Activated naive CD4-positive, alpha-beta T cell treated with anti-CD3 and anti-CD28 coated beads, Interleukin-2, amount 50 U/mL, for 72 hours (primary cell): ENCODE measurements at regions not wholly inside any gene's neighbourhood (a gene's known extent, or its start where the extent isn't known, plus 50 kb on each side); places are given as distances from the start of the nearest gene placed in this dataset.

Source experiments
- ATAC-seq, 2 donors: fragments of 150-1000 bp; cut with Tn5 transposase; 2 replicates each; pipeline ENCODE4 v1.10.0; 2021; ENCODE audit warnings: mild to moderate bottlenecking in 2 of 2, moderate library complexity in 2 of 2
- DNase-seq, 2 donors: peaks; one replicate each; pipeline ENCODE4 v3.0.0; 2021 to 2022; ENCODE audit warnings: low spot score in 2 of 2
- H3K27ac Mint-ChIP-seq, 2 donors: one replicate each; pipeline ENCODE4 v1.8.0; 2022; ENCODE audit warnings: mild to moderate bottlenecking in 2 of 2, mixed read lengths in 2 of 2
- H3K36me3 Mint-ChIP-seq, 2 donors: one replicate each; pipeline ENCODE4 v1.8.0; 2022; ENCODE audit warnings: mixed read lengths in 2 of 2
- H3K9me3 Mint-ChIP-seq, 2 donors: one replicate each; pipeline ENCODE4 v1.8.0; 2022; ENCODE audit warnings: mixed read lengths in 2 of 2

DNA sequence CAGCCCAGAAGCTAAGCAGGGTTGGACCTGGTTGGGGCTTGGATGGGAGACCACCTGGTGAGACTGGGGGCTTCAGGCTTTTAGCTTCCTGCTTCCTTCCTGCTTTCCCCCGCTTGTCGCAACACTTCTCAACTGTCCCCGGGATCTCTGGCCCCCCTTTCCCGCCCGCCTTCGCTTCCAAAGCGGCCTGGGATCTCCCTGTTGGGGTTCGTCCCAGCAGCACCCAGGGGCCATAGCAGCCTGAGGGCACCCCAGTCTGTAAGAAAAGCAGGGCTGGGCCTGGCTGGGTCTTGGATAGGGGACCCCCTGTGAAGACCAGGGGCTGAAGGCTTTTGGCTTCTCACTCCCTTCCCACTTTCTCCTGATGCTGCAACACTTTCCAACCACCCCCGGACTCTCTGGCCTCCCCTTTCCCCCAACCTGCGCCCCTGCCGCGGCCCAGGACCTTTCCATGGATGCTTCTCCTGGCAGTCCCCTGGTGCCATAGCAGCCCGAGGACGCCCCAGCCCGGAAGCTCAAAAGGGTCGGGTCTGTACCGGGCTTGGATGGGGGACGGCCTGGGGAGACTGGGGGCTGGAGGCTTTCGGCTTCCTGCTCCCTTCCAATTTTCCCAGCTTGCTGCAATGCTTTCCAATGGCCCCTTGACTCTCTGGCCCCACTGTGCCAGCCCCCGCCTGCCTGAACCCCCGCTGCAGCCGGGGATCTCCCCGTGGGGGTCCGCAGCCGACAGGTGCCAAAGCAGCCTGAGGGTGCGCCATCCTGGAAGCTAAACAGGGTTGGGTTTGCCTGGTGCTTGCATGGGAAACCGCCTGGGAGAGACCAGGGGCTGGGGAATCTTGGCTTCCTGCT lies 2276.2 kb downstream of the TP53TG3F start:
- no peak overlapping the region for H3K27ac Mint-ChIP-seq
- no peak for DNase-seq
- no peak for ATAC-seq
- H3K9me3 Mint-ChIP-seq = peaks cover 62 to 65% of the 10 kb centered on the region in 2 donors
- peaks cover 32 to 65% of the 10 kb centered on the region in 2 donors for H3K36me3 Mint-ChIP-seq

DNA sequence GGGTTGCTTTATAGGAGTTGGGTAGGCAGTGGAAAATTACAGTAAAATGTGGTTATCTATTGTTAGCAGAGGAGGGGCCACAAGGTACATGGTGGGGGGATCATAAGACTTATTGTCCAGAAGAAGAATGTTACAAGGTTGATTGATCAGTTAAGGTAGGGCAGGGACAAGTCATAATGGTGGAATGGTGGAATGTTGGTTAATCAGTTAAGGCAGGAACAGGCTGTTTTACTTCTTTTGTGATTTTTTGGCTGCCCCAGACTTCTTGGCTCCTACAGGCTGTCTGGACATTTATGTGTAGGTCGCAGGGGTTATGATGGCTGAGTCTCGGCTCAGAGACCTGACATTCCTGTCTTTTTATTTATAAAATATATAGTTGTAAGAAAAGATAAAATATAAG lies 2277.1 kb downstream of the TP53TG3F start:
- peaks cover 62 to 66% of the 10 kb centered on the region in 2 donors for H3K9me3 Mint-ChIP-seq
- DNase-seq (no peak), ATAC-seq (no peak)
- H3K27ac Mint-ChIP-seq = no peak overlapping the region
- H3K36me3 Mint-ChIP-seq = peaks cover 34 to 65% of the 10 kb centered on the region in 2 donors

DNA sequence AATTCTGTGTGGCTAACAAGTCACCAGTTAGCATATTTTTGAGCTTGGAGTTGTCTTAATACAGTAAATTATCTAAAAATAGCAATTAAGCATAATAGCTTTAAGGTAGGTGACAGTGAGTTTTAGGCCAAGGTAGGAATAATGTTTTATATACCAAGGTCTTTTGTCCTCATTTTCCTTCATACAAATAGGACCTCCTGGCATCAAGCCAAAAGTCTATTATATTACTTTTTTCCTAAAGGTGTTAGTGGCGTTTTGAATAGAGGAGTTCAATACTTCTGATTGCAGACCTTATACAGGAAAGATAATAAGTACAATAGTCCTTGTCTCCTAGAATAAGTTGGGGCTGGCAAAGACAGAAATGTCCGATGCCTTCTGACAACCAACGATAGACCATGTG lies 2277.7 kb downstream of the TP53TG3F start:
- Mint-ChIP-seq H3K9me3 (peaks cover 65 to 69% of the 10 kb centered on the region in 2 donors), H3K27ac (no peak overlapping the region), H3K36me3 (peaks cover 36 to 65% of the 10 kb centered on the region in 2 donors)
- DNase-seq (no peak), ATAC-seq (no peak)

DNA sequence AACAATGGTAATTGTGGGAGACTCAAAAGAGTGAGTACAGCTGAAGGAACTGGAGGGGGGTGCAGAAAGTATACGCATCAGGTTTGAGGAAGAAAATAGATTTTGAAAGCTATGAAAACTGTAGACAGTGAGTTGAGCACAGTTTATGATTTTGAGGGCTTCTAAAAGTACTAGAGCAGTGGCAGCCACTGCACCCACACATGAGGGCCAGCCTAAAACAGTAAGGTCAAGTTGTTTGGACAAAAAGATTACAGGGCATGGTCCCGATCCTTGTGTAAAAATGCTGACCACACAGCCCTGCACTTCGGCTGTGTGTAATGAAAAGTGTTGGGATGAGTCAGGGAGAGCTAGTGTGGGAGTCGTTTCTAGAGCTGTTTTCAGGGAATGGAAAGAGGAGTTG lies 2282.1 kb downstream of the TP53TG3F start:
- Mint-ChIP-seq H3K9me3 (peaks cover 76 to 80% of the 10 kb centered on the region in 2 donors), H3K36me3 (peaks cover 52 to 72% of the 10 kb centered on the region in 2 donors), H3K27ac (no peak overlapping the region)
- no peak for ATAC-seq
- no peak for DNase-seq

DNA sequence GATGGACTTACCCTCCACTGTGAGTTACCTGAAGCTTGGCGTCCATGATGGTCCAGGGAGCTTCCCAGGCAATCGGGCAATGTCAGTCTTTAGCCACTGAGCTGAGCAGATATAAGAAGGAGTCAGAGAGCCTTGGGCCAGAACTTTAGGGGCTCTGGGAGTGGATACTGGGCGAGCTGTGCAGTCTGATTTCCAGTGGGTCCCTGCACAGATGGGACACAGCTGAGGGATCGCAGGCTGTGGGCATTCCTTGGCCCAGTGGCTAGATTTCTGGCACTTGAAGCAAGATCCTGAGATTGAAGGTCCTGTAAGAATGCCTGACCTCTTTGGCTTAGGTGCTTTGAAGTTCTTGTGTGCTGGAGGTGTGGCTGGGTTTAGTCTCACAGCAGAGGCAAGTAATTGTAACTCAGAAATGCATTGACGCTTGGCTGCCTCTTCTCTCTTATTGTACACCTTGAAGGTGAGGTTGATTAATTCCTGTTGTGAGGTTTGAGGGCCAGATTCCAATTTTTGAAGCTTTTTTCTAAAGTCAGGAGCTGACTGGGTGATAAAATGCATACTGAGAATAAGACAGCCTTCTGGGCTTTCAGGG lies 2283.8 kb downstream of the TP53TG3F start:
- H3K27ac Mint-ChIP-seq = no peak overlapping the region
- DNase-seq = no peak
- H3K9me3 Mint-ChIP-seq = peaks cover 75% of the 10 kb centered on the region in 2 donors
- no peak for ATAC-seq
- peaks cover 45 to 72% of the 10 kb centered on the region in 2 donors for H3K36me3 Mint-ChIP-seq

DNA sequence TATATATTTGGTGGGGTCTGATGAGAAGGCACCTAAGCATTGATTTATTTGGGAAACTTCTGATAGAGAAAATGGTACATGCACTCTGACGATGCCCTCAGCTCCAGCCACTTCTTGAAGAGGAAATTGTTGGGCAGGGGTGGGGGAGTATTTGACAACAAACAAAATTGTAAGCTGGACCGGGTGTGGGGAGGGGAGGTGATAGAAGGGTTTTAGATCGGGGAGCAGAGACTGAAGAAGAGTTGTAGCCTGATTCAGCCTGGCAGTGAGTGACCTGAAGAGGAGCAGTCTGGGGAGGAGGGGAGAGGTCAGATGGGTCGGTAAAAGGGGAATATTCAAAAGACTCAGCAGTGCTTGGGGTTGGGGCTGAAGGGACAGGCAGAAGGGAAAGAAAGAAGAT lies 2284.7 kb downstream of the TP53TG3F start:
- peaks cover 41 to 63% of the 10 kb centered on the region in 2 donors for H3K36me3 Mint-ChIP-seq
- DNase-seq = no peak
- H3K27ac Mint-ChIP-seq = no peak overlapping the region
- H3K9me3 Mint-ChIP-seq = peaks cover 66% of the 10 kb centered on the region in 2 donors
- no peak for ATAC-seq

DNA sequence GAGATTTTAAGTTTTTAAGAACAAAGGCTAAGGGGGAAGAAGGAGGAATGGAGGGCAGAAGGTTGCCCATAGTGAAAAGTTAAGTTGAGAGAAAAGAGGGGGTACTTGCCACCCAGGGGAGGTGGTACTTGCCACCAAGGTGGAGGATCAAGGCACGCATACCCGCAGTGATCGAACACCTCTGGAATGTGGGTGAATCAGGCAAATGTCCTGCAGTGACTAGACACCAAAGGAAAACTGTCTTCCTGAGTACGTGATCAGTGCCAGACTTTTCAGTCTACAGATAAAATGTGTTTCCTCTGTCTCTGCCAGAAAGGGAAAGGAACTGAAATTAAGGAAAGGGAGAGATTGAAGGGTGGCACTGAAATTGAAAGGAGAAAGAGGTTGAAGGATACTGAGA lies 2285.3 kb downstream of the TP53TG3F start:
- ATAC-seq (no peak), DNase-seq (no peak)
- Mint-ChIP-seq H3K27ac (no peak overlapping the region), H3K36me3 (peaks cover 39 to 57% of the 10 kb centered on the region in 2 donors), H3K9me3 (peaks cover 59 to 60% of the 10 kb centered on the region in 2 donors)

DNA sequence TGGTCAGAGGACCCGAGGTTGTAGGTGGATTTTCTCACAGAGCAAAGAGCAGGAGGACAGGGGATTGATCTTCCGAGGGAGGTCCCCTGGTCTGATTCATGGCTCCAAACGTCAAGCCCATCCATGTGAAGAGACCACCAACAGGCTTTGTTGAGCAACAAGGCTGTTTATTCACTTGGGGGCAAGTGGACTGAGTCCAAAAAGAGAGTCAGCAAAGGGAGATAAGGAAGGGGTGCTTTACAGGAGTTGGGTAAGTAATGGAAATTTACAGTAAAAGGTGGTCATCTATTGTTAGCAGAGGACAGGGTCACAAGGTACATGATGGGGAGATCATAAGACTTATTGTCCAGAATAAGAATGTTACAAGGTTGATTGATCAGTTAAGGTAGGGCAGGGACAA lies 2285.8 kb downstream of the TP53TG3F start:
- H3K36me3 Mint-ChIP-seq = peaks cover 39 to 52% of the 10 kb centered on the region in 2 donors

DNA sequence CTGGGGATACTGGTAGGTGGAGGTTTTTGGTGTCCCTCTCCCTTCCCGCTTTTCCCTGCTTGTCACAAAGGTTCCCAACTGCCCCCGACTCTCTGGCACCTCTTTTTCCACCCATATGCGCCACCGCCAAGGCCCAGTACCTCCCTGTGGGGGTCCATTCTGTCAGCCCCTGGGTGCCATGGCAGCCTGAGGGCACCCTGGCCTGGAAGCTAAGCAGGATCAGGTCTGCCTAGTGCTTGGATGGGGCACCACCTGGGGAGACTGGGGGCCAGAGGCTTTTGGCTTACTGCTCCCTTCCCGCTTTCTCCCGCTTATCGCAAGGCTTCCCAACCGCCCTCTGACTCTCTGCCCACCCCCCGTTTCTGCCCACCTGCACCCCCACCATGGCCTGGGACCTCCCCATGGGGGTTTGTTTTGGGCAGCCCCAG lies 2286.4 kb downstream of the TP53TG3F start:
- H3K27ac Mint-ChIP-seq = no peak overlapping the region
- no peak for DNase-seq
- H3K9me3 Mint-ChIP-seq = peaks cover 48 to 49% of the 10 kb centered on the region in 2 donors
- no peak for ATAC-seq
- peaks cover 38 to 46% of the 10 kb centered on the region in 2 donors for H3K36me3 Mint-ChIP-seq

More for the DNA sequence above, 2285.8 kb downstream of the TP53TG3F start:
- H3K27ac Mint-ChIP-seq = no peak overlapping the region
- DNase-seq (no peak), ATAC-seq (no peak)
- peaks cover 55% of the 10 kb centered on the region in 2 donors for H3K9me3 Mint-ChIP-seq

DNA sequence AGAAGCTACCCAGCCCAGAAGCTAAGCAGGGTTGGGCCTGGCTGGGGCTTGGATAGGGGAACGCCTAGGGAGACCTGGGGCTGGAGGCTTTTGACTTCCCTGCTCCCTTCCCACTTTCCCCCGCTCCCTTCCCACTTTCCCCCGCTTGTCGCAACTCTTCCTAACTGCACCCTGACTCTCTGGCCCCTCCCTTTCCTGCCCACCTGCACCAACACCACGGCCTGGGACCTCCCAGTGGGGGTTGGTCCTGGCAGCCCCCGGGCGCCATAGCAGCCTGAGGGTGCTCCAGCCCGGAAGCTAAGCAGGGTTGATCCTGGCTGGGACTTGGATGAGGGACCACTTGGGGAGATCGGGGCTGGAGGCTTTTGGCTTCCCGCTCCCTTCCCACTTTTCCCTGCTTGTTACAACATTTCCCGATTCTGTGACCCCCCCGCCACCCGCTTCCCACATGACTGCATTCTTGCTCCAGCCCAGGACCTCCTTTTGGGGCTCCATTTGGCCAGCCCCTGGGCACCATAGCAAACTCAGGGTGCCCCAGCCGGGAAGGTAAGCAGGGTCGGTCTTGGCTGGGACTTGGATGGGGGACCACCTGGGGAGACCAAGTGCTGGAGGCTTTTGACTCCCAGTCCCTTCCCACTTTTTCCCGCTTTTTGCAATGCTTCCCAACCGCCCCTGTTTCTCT lies 2287.0 kb downstream of the TP53TG3F start:
- DNase-seq = no peak
- Mint-ChIP-seq H3K27ac (no peak overlapping the region), H3K9me3 (peaks cover 42 to 43% of the 10 kb centered on the region in 2 donors)

DNA sequence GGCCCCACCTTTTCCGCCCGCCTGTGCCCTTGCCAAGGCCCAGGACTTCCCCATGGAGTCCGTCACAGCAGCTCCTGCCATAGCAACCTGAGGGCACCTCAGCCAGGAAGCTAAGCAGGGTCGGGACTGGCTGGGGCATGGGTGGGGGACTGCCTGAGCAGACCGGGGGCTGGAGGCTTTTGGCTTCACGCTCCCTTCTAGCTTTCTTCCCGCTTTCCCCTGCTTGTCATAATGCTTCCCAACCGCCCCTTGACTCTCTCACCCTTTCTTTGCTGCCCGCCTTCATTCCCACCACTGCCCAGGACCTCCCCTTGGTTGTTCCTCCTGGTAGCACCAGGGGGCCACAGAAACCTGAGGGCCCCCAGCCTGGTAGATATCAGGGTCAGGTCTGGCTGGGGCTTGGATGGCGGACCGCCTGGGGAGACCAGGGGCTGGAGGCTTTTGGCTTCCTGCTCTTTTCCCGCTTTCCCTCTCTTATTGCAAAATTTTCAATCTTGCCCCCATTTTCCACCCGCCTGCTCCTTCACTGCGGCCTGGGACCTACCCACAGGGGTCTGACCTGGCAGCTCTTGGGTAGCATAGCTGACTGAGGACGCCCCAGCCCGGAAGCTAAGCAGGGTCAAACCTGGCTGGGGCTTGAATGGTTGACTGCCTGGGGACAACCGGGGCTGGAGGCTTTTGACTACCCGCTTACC lies 2287.7 kb downstream of the TP53TG3F start:
- peaks cover 36 to 37% of the 10 kb centered on the region in 2 donors for H3K9me3 Mint-ChIP-seq
- H3K27ac Mint-ChIP-seq = no peak overlapping the region
- ATAC-seq = no peak
- no peak for DNase-seq
- peaks cover 25 to 42% of the 10 kb centered on the region in 2 donors for H3K36me3 Mint-ChIP-seq

More for the DNA sequence above, 2287.0 kb downstream of the TP53TG3F start:
- peaks cover 32 to 42% of the 10 kb centered on the region in 2 donors for H3K36me3 Mint-ChIP-seq
- ATAC-seq = no peak

DNA sequence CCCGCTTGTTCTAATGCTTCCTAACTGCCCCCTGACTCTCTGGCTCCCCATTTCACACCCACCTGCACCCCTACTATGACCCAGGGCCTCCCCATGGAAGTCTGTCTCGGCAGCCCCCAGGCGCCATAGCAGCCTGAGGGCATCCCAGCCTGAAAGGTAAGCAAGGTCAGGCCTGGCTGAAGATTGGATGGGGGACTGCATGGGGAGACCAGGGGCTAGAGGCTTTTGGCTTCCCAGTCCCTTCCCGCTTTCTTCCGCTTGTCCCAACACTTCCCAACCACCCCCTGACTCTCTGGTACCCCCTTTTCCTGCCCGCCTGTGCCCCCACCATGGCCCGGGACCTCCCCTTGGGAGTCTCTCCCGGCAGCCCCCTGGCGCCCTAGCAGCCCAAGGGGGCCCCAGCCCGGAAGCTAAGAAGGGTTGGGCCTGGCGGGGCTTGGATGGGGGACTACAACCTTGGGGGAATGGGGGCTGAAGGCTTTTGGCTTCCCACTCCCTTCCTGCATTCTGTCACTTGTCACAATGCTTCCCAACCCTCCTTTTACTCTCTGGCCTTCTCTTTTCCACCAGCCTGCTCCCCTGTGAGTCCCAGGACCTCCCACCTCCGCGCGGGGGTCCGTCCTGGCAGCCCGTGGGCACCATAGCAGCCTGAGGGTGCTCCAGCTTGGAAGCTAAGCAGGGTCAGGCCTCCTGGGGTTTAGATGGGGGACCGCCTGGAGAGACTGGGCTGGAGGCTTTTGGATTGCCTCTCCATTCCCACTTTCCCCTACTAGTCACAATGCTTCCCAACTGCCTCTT lies 2288.4 kb downstream of the TP53TG3F start:
- no peak for ATAC-seq
- DNase-seq = no peak
- no peak overlapping the region for H3K27ac Mint-ChIP-seq
- peaks cover 18 to 37% of the 10 kb centered on the region in 2 donors for H3K36me3 Mint-ChIP-seq
- peaks cover 32% of the 10 kb centered on the region in 2 donors for H3K9me3 Mint-ChIP-seq

DNA sequence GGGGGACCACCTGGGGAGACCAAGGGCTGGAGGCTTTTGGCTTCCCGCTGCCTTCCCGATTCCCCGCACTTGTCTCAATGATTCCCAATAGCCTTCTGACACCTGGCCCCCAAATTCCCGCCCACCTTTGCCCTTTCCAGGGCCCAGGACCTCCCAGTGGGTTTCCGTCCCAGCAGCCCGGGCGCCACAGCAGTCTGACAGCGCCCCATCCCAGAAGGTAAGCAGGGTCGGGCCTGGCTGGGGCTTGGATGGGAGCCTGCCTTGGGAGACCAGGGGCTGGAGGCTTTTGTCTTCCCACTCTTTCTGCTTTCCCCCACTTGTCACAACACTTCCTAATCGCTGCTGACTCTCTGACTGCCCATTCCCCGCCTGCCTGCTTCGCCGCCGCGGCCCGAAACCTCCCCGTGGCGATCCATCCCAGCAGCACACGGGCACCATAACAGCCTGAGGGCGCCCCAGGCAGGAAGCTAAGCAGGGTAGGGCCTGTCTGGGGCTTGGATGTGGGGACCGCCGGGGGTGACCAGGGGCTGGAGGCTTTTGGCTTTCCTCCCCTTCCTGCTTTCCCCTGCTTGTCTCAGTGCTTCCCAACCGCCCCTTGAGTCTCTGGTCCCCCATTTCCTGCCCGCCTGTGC lies 2289.3 kb downstream of the TP53TG3F start:
- no peak overlapping the region for H3K27ac Mint-ChIP-seq
- no peak for DNase-seq
- H3K9me3 Mint-ChIP-seq = peaks cover 28 to 33% of the 10 kb centered on the region in 2 donors
- peaks cover 20 to 32% of the 10 kb centered on the region in 2 donors for H3K36me3 Mint-ChIP-seq
- ATAC-seq = no peak

DNA sequence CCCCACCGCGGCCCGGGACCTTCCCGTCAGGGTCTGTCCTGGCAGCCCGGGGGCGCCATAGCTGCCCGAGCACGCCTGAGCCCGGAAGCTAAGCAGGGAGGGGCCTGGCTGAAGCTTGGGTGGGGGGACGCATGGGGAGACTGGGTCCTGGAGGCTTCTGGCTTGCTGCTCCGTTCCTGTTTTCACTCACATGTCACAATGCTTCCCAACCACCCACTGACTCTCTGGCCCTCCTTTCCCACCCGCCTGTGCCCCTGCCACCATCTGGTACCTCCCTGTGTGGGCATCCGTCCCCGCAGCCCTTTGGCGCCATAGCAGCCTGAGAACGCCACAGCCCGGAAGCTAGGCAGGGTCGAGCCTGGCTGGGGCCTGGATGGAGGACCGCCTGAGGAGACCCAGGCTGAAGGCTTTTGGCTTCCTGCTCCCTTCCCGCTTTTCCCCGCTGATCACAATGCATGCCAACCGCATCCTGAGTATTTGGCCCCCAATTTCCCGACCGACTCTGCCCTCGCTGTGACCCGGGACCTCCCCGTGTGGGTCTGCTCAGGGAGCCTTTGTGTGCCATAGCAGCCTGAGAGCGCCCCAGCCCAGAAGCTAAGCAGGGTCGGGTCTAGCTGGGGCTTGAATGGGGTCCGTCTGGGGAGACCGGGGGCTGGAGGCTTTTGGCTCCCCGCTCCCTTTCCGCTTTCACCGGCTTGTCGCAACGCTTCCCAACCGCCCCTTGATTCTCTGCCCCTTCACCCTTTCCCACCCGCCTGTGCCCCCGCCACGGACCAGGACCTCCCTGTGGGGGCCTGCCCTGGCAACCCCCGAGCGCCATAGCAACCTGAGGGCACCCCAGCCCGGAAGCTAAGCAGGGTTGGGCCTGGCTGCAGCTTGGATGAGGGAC lies 2290.1 kb downstream of the TP53TG3F start:
- Mint-ChIP-seq H3K27ac (no peak overlapping the region), H3K36me3 (peaks cover 14 to 26% of the 10 kb centered on the region in 2 donors), H3K9me3 (peaks cover 20 to 25% of the 10 kb centered on the region in 2 donors)
- ATAC-seq (no peak), DNase-seq (no peak)
